ENCODE measurements at regions not wholly inside any gene's neighbourhood (a gene's known extent, or its start where the extent isn't known, plus 50 kb on each side); places are given as distances from the start of the nearest gene placed in this dataset.

DNA sequence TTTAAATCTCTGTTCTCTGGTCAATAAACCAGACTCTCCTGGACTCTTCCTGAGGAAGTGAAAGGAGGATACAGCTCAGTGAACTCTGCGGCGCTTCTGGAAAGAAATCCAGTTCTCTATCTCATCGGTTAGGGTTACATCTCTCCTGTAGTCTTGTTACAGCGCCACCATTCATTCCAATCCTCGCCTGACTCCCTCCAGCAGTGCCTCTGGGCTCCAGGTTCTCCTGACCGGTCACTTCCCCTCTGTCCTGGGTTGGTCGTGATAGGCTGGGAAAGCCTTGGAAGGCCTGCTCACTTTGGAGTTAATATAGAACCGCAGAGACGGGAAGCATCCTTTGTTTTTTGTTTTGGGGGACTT lies 97.0 kb upstream of the STOX2 start:
- H3K9ac ChIP-seq (ENCODE audit: extremely low read depth, insufficient read length, low read length), result no peak overlapping the region
- no peak overlapping the region for H2BK5ac ChIP-seq (ENCODE audit: insufficient read length, low read length)
- no peak overlapping the region for H3K56ac ChIP-seq (ENCODE audit: insufficient read length, low read depth, low read length)
- no peak overlapping the region for H2AFZ ChIP-seq (ENCODE audit: low read length)
- Mint-ChIP-seq H3K4me1 (peaks cover 9% of the 10 kb centered on the region in 2 experiments), H3K4me3 (no peak overlapping the region), H3K27me3 (ENCODE audit: low read depth) (no peaks in the 10 kb centered on the region; the same call in 1 of the 2 replicates), H3K9me3 (peaks cover 3 to 6% of the 10 kb centered on the region in 2 experiments; a peak in 2 of 5 replicates), H3K27ac (peak overlapping the region in 2 of 3 experiments; percentile 30 to 92; a peak in 2 of 7 replicates), H3K36me3 (ENCODE audit: insufficient read depth in 1 of 3, low read depth in 3 of 3) (no peaks in the 10 kb centered on the region; a peak in 1 of 7 replicates)
- H4K20me1 ChIP-seq (ENCODE audit: control insufficient read depth, insufficient read depth, insufficient read length), result no peaks in the 10 kb centered on the region
- no peaks in the 10 kb centered on the region for H3K27me3 ChIP-seq (ENCODE audit: insufficient read depth, low read length)
- H2BK15ac ChIP-seq (ENCODE audit: low read depth, low read length), result no peak overlapping the region
- H3K79me2 ChIP-seq (ENCODE audit: insufficient read depth, low read length), result no peaks in the 10 kb centered on the region
- H3K4me2 ChIP-seq (ENCODE audit: insufficient read depth, insufficient read length, low read length), result no peak overlapping the region
- H4K91ac ChIP-seq (ENCODE audit: insufficient read length, low read depth, low read length), result no peak overlapping the region
- no peak overlapping the region for H4K5ac ChIP-seq (ENCODE audit: insufficient read length, low read depth, low read length)
- no peak overlapping the region for H3T11ph ChIP-seq (ENCODE audit: low read length)
- H3K23me2 ChIP-seq (ENCODE audit: insufficient read length, low read depth, low read length, poor library complexity, severe bottlenecking), result peaks cover 3% of the 10 kb centered on the region
- H2BK20ac ChIP-seq (ENCODE audit: low read depth, low read length, poor library complexity, severe bottlenecking), result no peak overlapping the region
- no peak overlapping the region for H2AK5ac ChIP-seq (ENCODE audit: insufficient read length, low read length)
- no peak overlapping the region for H2BK12ac ChIP-seq (ENCODE audit: insufficient read length, low read depth, low read length)
- H2BK120ac ChIP-seq (ENCODE audit: low read depth, low read length, poor library complexity, severe bottlenecking), result no peak overlapping the region
- no peaks in the 10 kb centered on the region for H3K9me3 ChIP-seq (ENCODE audit: control insufficient read depth, low read depth, low read length)
- no peak overlapping the region for H3K23ac ChIP-seq (ENCODE audit: insufficient read length, low read depth, low read length)
- DNase-seq, result peak; percentile 62
- no peaks in the 10 kb centered on the region for H3K4me1 ChIP-seq (ENCODE audit: insufficient read depth, low read length)
- H3K14ac ChIP-seq (ENCODE audit: insufficient read depth, low read length), result no peak overlapping the region
- no peak overlapping the region for H4K8ac ChIP-seq (replicated peaks; ENCODE audit: insufficient read length, low read depth, low read length)
- H3K27ac ChIP-seq (ENCODE audit: insufficient read length, low read depth, low read length), result no peak overlapping the region
- H3K79me1 ChIP-seq (ENCODE audit: insufficient read depth, low read depth, low read length, poor library complexity, severe bottlenecking), result no peaks in the 10 kb centered on the region
- no CpG with 5 or more reads among the region's 9 CpGs for WGBS (ENCODE audit: extremely low coverage, insufficient read length, low lambda C conversion rate)
- TF ChIP-seq, protein P1, sequence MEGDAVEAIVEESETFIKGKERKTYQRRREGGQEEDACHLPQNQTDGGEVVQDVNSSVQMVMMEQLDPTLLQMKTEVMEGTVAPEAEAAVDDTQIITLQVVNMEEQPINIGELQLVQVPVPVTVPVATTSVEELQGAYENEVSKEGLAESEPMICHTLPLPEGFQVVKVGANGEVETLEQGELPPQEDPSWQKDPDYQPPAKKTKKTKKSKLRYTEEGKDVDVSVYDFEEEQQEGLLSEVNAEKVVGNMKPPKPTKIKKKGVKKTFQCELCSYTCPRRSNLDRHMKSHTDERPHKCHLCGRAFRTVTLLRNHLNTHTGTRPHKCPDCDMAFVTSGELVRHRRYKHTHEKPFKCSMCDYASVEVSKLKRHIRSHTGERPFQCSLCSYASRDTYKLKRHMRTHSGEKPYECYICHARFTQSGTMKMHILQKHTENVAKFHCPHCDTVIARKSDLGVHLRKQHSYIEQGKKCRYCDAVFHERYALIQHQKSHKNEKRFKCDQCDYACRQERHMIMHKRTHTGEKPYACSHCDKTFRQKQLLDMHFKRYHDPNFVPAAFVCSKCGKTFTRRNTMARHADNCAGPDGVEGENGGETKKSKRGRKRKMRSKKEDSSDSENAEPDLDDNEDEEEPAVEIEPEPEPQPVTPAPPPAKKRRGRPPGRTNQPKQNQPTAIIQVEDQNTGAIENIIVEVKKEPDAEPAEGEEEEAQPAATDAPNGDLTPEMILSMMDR (conservative IDR thresholded peaks at IDR 0.05), result no peak
- no peak overlapping the region for H3K4ac ChIP-seq (ENCODE audit: low read depth, low read length)
- no peak overlapping the region for H3K18ac ChIP-seq (ENCODE audit: insufficient read length, low read depth, low read length)

Measured in H9 (cell line).